AG10803 (cell line): ENCODE measurements at regions not wholly inside any gene's neighbourhood (a gene's known extent, or its start where the extent isn't known, plus 50 kb on each side); places are given as distances from the start of the nearest gene placed in this dataset.

Source experiments
- DNase-seq: peaks from one replicate; pipeline ENCODE4 v3.0.0; 2010; ENCODE audit warnings: low read depth
- H3K4me3 ChIP-seq: 2 replicates; pipeline ENCODE4 v1.5.1; 2011; ENCODE audit warnings: mild to moderate bottlenecking, low read length, control low read depth
- TF ChIP-seq, protein P1 (sequence below): conservative IDR thresholded peaks from 2 replicates; pipeline ENCODE4 v1.5.1; 2011; ENCODE audit warnings: mild to moderate bottlenecking, low read length, control low read depth, inconsistent platforms

DNA sequence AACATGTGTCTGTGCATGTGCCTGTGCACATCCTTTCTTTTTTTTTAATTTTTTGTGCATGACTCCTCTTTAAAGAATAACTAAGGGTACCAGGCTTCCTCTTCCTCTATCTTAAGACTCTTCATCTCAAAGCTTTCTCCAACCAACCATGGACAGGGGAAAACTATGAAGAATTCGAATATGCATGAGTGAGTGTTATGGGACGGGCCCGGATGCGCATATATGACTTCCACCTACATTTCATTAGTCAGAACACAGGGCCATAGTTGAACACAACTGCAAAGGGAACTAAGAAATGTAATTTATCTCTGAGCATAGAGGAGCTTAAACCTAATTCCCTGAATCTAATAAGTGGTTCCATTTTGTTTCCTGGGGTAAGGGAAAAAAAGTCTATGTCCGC lies 270.3 kb upstream of the SORCS1 start:
- no peak for DNase-seq
- TF ChIP-seq, protein P1, sequence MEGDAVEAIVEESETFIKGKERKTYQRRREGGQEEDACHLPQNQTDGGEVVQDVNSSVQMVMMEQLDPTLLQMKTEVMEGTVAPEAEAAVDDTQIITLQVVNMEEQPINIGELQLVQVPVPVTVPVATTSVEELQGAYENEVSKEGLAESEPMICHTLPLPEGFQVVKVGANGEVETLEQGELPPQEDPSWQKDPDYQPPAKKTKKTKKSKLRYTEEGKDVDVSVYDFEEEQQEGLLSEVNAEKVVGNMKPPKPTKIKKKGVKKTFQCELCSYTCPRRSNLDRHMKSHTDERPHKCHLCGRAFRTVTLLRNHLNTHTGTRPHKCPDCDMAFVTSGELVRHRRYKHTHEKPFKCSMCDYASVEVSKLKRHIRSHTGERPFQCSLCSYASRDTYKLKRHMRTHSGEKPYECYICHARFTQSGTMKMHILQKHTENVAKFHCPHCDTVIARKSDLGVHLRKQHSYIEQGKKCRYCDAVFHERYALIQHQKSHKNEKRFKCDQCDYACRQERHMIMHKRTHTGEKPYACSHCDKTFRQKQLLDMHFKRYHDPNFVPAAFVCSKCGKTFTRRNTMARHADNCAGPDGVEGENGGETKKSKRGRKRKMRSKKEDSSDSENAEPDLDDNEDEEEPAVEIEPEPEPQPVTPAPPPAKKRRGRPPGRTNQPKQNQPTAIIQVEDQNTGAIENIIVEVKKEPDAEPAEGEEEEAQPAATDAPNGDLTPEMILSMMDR: no peak

DNA sequence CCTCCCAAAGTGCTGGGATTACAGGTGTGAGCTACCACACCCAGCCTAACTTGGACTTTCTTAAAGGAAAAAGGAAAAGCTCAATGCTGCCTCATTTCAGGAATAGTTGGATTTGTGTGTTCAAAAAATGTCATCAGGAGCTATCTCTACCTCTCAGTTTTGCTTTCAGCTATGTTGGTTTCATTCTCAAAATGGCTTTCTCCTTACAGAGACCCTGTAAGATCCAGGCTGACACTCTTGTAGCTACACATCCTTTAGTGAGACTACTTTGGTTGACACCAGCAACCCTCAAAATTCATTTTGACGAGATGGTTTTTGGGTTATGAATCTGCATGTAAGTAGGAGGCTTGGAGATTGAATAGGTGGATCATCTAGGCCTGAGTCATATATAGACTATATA lies 269.7 kb upstream of the SORCS1 start:
- DNase-seq: no peak
- H3K4me3 ChIP-seq: no peak overlapping the region
- TF ChIP-seq, protein P1: no peak

More for the DNA sequence above, 270.3 kb upstream of the SORCS1 start:
- no peak overlapping the region for H3K4me3 ChIP-seq

DNA sequence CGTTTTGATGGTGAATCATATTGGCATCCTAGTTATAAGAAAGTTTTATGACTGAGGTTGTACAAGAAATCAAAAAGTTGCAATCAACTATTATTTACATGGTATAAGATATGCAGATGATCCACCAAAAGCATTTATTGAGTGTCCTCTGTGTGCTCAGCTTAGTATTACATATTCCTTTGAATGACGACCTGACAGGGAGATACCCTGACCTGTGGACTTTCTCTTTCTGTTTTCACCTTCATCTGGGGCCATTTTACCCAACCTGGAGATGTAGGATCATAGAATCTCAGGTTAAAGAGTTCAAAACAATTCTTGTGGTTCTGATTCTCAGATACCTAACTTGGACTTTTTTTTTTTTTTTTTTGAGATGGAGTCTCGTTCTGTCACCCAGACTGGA lies 269.1 kb upstream of the SORCS1 start:
- TF ChIP-seq, protein P1: no peak

DNA sequence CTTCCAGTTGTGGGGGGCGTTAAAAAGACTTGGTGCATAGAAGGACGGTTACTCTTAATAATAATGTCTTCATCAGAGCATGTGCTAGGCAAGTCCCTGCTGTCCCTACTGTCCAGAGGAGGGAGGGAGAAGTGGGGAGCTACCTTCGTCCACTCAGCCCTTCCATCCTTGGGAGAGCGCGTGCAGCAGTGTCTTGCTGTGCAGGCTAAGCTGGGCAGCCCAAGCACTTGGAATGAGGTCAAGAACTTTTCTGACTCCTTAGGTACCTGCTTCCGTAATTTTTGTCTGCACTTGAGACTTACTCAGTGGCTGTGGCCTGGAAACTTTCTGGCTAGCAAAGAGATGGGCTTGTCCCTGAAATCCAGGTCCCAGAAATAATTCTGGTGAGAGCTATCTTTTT lies 265.9 kb upstream of the SORCS1 start:
- DNase-seq: no peak
- TF ChIP-seq, protein P1: no peak
- H3K4me3 ChIP-seq: no peak overlapping the region

More for the DNA sequence above, 269.1 kb upstream of the SORCS1 start:
- H3K4me3 ChIP-seq: no peak overlapping the region
- DNase-seq: no peak

DNA sequence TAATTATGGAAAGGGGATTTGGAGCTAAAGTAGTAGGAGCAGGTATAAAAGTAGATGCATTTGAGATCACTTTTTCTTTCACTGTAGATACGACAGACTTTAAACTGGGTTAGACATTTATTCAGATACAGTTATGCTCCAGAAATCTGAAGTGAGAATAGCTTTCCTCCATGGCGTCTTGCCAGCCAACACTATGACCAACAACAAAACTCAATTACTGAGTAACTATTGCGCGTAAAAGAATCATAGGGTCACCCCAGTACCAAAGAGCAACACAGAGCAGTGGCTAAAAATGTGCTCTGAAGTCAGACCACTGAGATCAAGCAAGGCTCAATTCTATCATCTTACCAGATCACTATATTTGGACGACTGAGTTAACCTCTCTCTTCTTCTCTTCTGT lies 262.5 kb upstream of the SORCS1 start:
- TF ChIP-seq, protein P1: no peak
- no peak overlapping the region for H3K4me3 ChIP-seq
- no peak for DNase-seq

DNA sequence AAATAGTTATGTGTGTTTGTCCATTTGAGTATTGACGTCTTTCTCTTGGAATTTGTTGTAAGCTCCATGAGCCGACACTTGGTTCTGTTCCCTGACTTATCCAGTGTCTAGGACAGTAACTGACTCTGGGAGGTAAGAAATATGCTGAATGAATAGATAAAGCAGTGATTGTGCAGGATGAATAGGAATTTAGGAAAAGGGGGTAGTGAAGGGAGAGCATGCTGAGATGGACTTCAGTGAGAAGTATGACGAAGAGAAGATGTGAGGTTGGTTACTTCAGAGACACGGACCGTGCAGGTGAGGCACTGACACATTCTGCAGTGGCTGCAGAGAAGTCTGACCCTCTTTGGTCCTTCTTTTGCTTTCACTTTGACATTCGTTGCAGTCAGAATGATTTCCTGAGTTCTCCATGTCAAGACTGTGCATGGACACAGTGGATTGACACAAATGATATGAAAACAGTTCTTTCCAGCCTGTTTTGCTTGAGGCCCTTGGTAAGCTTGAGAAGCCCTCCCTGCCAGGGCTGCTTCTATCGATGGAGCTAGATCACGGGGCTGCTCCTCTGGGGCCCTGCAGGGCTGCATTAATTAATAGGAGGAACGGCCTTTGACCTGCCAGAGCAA lies 261.5 kb upstream of the SORCS1 start:
- DNase-seq: no peak
- H3K4me3 ChIP-seq: no peak overlapping the region
- TF ChIP-seq, protein P1: no peak

DNA sequence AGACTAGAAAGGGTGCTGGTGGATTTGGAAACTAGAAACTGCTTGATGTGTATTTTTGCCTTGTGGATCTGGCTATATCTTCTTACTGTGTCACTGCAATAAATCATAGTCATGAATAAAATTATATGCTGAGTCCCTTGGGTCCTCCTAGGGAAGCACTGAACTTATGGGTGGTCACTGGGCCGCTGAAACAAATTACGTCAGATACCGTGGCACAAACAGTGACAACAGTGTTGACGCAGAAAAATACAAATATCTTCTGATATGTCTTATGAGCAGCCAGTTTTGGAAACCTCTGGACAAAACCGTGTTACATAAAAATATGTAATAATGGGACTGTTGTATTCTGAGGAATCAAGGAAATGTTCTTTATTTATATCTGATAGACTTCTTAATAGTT lies 260.1 kb upstream of the SORCS1 start:
- TF ChIP-seq, protein P1: no peak
- DNase-seq: no peak
- H3K4me3 ChIP-seq: no peak overlapping the region
